Breast epithelium (tissue), 4 donors: ENCODE measurements at regions not wholly inside any gene's neighbourhood (a gene's known extent, or its start where the extent isn't known, plus 50 kb on each side); places are given as distances from the start of the nearest gene placed in this dataset.

ENCODE experiments used
- DNase-seq, 2 donors: peaks; one replicate each; pipeline ENCODE4 v3.0.0-alpha.2; 2019; ENCODE audit warnings: low spot score in 2 of 2
- H3K27ac ChIP-seq, 2 donors: fragments of 200-600 bp; sonication (generic) in 1 of 2; one replicate each; pipeline ENCODE4 v1.5.1; 2016 to 2019; ENCODE audit warnings: mild to moderate bottlenecking in 1 of 2
- H3K27me3 ChIP-seq, 2 donors: fragments of 200-600 bp; sonication (generic) in 1 of 2; one replicate each; pipeline versions ENCODE4 v1.5.1 to v1.6.0; 2017 to 2019; ENCODE audit warnings: control low read depth in 1 of 2, mild to moderate bottlenecking in 1 of 2
- H3K36me3 ChIP-seq: fragments of 200-600 bp; one replicate; pipeline ENCODE4 v1.5.1; 2019
- H3K4me1 ChIP-seq, 2 donors: fragments of 200-600 bp; sonication (generic); one replicate each; pipeline ENCODE4 v1.5.1; 2016 to 2019; ENCODE audit warnings: control low read depth in 1 of 2
- H3K4me3 ChIP-seq, 3 donors: fragments of 200-600 bp; sonication (generic); 1 replicate in 2 of 3; 2 replicates in 1 of 3; pipeline ENCODE4 v1.5.1; 2016 to 2019; ENCODE audit warnings: mild to moderate bottlenecking in 3 of 3, moderate library complexity in 2 of 3
- H3K9me3 ChIP-seq, 2 donors: fragments of 200-600 bp; sonication (generic) in 1 of 2; one replicate each; pipeline ENCODE4 v1.5.1; 2016 to 2019; ENCODE audit warnings: control low read depth in 1 of 2
- CTCF ChIP-seq, 3 donors: fragments of 450-650 bp; IDR thresholded peaks; one replicate each; pipeline ENCODE4 v1.5.1; 2016 to 2017; ENCODE audit warnings: antibody characterized with exemption in 3 of 3, mild to moderate bottlenecking in 3 of 3, moderate library complexity in 3 of 3
- POLR2A ChIP-seq: fragments of 450-650 bp; IDR thresholded peaks from one replicate; pipeline ENCODE4 v1.6.1; 2016; ENCODE audit warnings: antibody characterized with exemption, mild to moderate bottlenecking, moderate library complexity
- POLR2AphosphoS5 ChIP-seq, 3 donors: sonication (generic); formaldehyde crosslinking; IDR thresholded peaks; one replicate each; pipeline ENCODE4 v1.6.1; 2017; ENCODE audit warnings: antibody characterized with exemption in 3 of 3
- intact Hi-C: fragments of 100-400 bp; cut with DNase I; formaldehyde crosslinking; loops from one replicate; pipeline ENCODE4 v1.15.1; 2023; ENCODE audit warnings: low total_unique reads

DNA sequence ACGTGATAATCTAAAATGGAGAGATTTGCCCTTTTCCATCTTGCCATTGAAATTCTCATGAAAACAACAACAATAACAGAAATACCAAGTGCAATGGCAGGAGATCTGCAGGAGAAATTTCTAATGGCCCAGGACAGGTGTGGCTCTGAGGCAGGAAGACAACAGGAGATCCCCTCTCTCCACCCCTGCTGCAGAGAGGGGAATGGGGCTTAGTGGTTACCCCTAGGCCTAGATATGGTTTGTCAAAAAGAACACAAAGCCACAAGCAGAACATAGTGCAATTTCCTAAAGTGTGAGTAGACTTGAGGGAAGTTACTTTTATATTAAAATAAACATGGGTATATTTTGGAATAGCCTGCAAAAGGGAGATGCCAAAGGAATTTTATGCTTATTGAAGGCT lies 369.5 kb downstream of the KCNRG start:
- intact Hi-C loops: no loop called here

GRCh38 chr13:50386541-50387050 lies 371.4 kb downstream of the KCNRG start:
- H3K4me3 ChIP-seq: no peak overlapping the region
- DNase-seq: no peak
- H3K27ac ChIP-seq: no peak overlapping the region

More for the DNA sequence above, 369.5 kb downstream of the KCNRG start:
- Histone ChIP-seq H3K9me3 (peaks cover 0 to 4% of the 10 kb centered on the region in 2 donors), H3K27ac (no peak overlapping the region), H3K4me1 (no peaks in the 10 kb centered on the region), H3K27me3 (no peaks in the 10 kb centered on the region), H3K4me3 (no peak overlapping the region), H3K36me3 (no peaks in the 10 kb centered on the region)
- no peak for TF ChIP-seq CTCF (IDR thresholded peaks at IDR 0.05)
- DNase-seq: no peak

GRCh38 chr13:50387051-50387581 lies 371.9 kb downstream of the KCNRG start:
- Histone ChIP-seq H3K9me3 (no peaks in the 10 kb centered on the region), H3K27ac (no peak overlapping the region), H3K27me3 (no peaks in the 10 kb centered on the region), H3K4me3 (no peak overlapping the region), H3K36me3 (no peaks in the 10 kb centered on the region), H3K4me1 (no peaks in the 10 kb centered on the region)
- intact Hi-C loops: no loop called here
- DNase-seq: no peak
- TF ChIP-seq POLR2A (no peak), POLR2AphosphoS5 (IDR thresholded peaks at IDR 0.05) (no peak), CTCF (IDR thresholded peaks at IDR 0.05) (no peak)

More at GRCh38 chr13:50386541-50387050, 371.4 kb downstream of the KCNRG start:
- Histone ChIP-seq H3K27me3 (no peaks in the 10 kb centered on the region), H3K4me1 (no peaks in the 10 kb centered on the region), H3K9me3 (no peaks in the 10 kb centered on the region), H3K36me3 (no peaks in the 10 kb centered on the region)
- intact Hi-C loops: no loop called here
- TF ChIP-seq CTCF (IDR thresholded peaks at IDR 0.05) (no peak), POLR2AphosphoS5 (IDR thresholded peaks at IDR 0.05) (no peak), POLR2A (no peak)

DNA sequence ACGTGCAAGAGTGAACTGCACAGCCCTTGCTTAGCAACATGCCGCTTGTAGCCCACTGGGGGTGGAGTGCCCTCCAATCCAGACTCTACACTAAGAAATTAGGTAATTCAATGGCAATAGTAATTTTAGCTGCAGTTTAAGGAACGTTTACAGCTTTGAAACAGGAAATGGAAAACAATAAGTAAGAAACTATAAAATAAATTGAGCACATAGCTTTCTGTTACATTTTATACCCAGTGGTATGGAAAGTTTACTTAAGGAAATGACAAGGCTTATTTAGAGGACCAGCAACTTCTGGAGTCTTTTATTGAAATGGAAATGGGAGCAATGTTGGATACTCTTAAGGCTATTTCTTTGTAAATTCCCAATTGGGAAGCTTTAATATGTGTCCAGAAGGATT lies 373.2 kb downstream of the KCNRG start:
- intact Hi-C loops: no loop called here
- no peak for DNase-seq
- Histone ChIP-seq H3K36me3 (no peaks in the 10 kb centered on the region), H3K9me3 (no peaks in the 10 kb centered on the region), H3K4me1 (no peaks in the 10 kb centered on the region), H3K27me3 (no peaks in the 10 kb centered on the region), H3K4me3 (no peak overlapping the region), H3K27ac (no peak overlapping the region)
- TF ChIP-seq POLR2A (no peak), CTCF (IDR thresholded peaks at IDR 0.05) (no peak), POLR2AphosphoS5 (IDR thresholded peaks at IDR 0.05) (no peak)

DNA sequence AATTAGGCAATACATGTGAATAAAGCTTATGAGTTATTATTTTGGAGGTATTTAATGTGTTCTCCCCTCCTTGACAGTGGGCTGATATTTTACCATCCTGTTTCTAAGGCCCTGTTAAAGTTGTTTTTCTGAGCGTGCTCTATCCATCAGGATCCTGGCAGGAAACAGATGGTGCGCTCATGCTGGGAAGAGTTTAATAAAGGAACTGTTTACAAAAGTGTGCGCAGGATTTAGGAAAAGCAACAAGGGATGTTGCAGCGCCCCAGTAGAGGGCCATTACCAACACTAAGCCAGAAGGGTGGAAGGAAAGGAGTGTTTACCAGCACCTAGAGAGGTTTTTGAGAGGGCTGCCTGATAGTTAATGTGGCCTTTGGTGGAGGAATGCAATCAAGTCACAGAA lies 374.5 kb downstream of the KCNRG start:
- Histone ChIP-seq H3K36me3 (no peaks in the 10 kb centered on the region), H3K9me3 (no peaks in the 10 kb centered on the region), H3K4me3 (no peak overlapping the region), H3K4me1 (no peaks in the 10 kb centered on the region), H3K27me3 (no peaks in the 10 kb centered on the region), H3K27ac (no peak overlapping the region)
- intact Hi-C loops: no loop called here
- TF ChIP-seq POLR2A (no peak), CTCF (IDR thresholded peaks at IDR 0.05) (no peak), POLR2AphosphoS5 (IDR thresholded peaks at IDR 0.05) (no peak)
- no peak for DNase-seq
